CD8-positive, alpha-beta memory T cell (primary cell): ENCODE measurements at regions not wholly inside any gene's neighbourhood (a gene's known extent, or its start where the extent isn't known, plus 50 kb on each side); places are given as distances from the start of the nearest gene placed in this dataset.

ENCODE experiments used
- CTCF ChIA-PET: fragments of 350-600 bp; sonication (Branson Sonifier 250); formaldehyde crosslinking; loops from one replicate; lab custom pipeline; 2021; ENCODE audit warnings: antibody characterized with exemption; lab: Charles Lee
- POLR2A ChIA-PET: fragments of 350-600 bp; sonication (Branson Sonifier 250); formaldehyde crosslinking; loops from one replicate; lab custom pipeline; 2021; ENCODE audit warnings: antibody characterized with exemption; lab: Charles Lee
- DNase-seq, 5 donors: peaks; one replicate each; pipeline versions ENCODE4 v3.0.0 to v3.0.0-alpha.2; 2020 to 2022; ENCODE audit warnings: mixed read lengths in 1 of 5
- H3K27ac ChIP-seq: one replicate; pipeline ENCODE4 v1.7.0; 2013; ENCODE audit warnings: low read depth, mild to moderate bottlenecking, low read length, moderate library complexity
- H3K27me3 ChIP-seq: 2 replicates; pipeline ENCODE4 v1.7.0; 2013; ENCODE audit warnings: low read length, mild to moderate bottlenecking; ENCODE audit not compliant: insufficient read depth, poor library complexity, severe bottlenecking
- H3K36me3 ChIP-seq: 2 replicates; pipeline ENCODE4 v1.7.0; 2013; ENCODE audit warnings: mild to moderate bottlenecking, low read length, moderate library complexity; ENCODE audit not compliant: insufficient read depth
- H3K4me1 ChIP-seq: 2 replicates; pipeline ENCODE4 v1.7.0; 2013; ENCODE audit warnings: mild to moderate bottlenecking, low read length, moderate library complexity; ENCODE audit not compliant: insufficient read depth
- H3K4me3 ChIP-seq: 2 replicates; pipeline ENCODE4 v1.7.0; 2013; ENCODE audit warnings: mild to moderate bottlenecking, low read length
- H3K9me3 ChIP-seq: 2 replicates; pipeline ENCODE4 v1.7.0; 2013; ENCODE audit warnings: mild to moderate bottlenecking, low read length
- H3K27ac Mint-ChIP-seq, 8 donors: one replicate each; pipeline ENCODE4 v1.8.0; 2020 to 2021; ENCODE audit warnings: mixed read lengths in 8 of 8, mild to moderate bottlenecking in 6 of 8, inconsistent platforms in 3 of 8, moderate library complexity in 3 of 8
- H3K27me3 Mint-ChIP-seq, 2 donors: one replicate each; pipeline ENCODE4 v1.8.0; 2020 to 2021; ENCODE audit warnings: mixed read lengths in 2 of 2, mild to moderate bottlenecking in 1 of 2, moderate library complexity in 1 of 2
- H3K36me3 Mint-ChIP-seq, 3 donors: one replicate each; pipeline ENCODE4 v1.8.0; 2020 to 2021; ENCODE audit warnings: mixed read lengths in 3 of 3, inconsistent platforms in 1 of 3, mild to moderate bottlenecking in 1 of 3
- H3K4me1 Mint-ChIP-seq, 3 donors: one replicate each; pipeline ENCODE4 v1.8.0; 2020 to 2021; ENCODE audit warnings: mixed read lengths in 3 of 3, inconsistent platforms in 1 of 3, mild to moderate bottlenecking in 1 of 3
- H3K4me3 Mint-ChIP-seq, 7 donors: one replicate each; pipeline ENCODE4 v1.8.0; 2020 to 2021; ENCODE audit warnings: mixed read lengths in 7 of 7, mild to moderate bottlenecking in 6 of 7, moderate library complexity in 4 of 7, inconsistent platforms in 2 of 7
- H3K9me3 Mint-ChIP-seq, 5 donors: one replicate each; pipeline ENCODE4 v1.8.0; 2020 to 2022; ENCODE audit warnings: mixed read lengths in 5 of 5, mild to moderate bottlenecking in 3 of 5, moderate library complexity in 2 of 5, inconsistent platforms in 1 of 5

DNA sequence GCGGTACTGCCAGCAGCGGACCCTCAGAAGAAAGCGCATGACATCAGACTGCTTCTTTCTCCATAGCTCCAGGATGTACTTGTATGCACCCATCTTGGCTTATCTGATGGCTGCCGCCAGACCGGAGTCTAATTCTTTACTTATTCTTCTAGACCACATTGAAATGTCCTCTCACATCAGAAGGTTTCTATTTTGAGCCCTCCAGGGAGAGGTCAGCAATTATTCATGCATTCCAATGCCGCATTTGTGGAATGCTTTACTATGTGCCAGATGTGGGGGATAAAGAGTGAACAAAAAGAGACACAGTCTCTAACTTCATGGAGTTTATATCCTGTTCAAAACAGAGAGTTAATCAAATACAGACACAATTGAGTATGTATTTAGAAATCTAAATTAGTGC, 230.1 kb downstream of the MIAT start:
- POLR2A ChIA-PET = no interaction called here
- no peaks in the 10 kb centered on the region for H3K27me3 ChIP-seq
- H3K4me3 ChIP-seq = no peak overlapping the region

GRCh38 chr22:26887916-26888315, 230.5 kb downstream of the MIAT start:
- CTCF ChIA-PET = no interaction called here
- Histone ChIP-seq H3K27me3 (no peaks in the 10 kb centered on the region), H3K4me3 (no peak overlapping the region), H3K9me3 (no peaks in the 10 kb centered on the region), H3K36me3 (no peaks in the 10 kb centered on the region), H3K4me1 (no peaks in the 10 kb centered on the region), H3K27ac (no peak overlapping the region)
- Mint-ChIP-seq H3K4me3 (no peak overlapping the region), H3K9me3 (no peaks in the 10 kb centered on the region), H3K36me3 (peaks cover 13 to 31% (median 22%) of the 10 kb centered on the region in 3 donors), H3K4me1 (no peaks in the 10 kb centered on the region), H3K27me3 (peaks cover 5 to 17% of the 10 kb centered on the region in 2 donors), H3K27ac (no peak overlapping the region)
- POLR2A ChIA-PET = no interaction called here
- DNase-seq = no peak

More for the DNA sequence above, 230.1 kb downstream of the MIAT start:
- H3K27me3 Mint-ChIP-seq = peaks cover 5 to 12% of the 10 kb centered on the region in 2 donors
- no peaks in the 10 kb centered on the region for H3K9me3 Mint-ChIP-seq
- Histone ChIP-seq H3K27ac (no peak overlapping the region), H3K36me3 (no peaks in the 10 kb centered on the region), H3K4me1 (no peaks in the 10 kb centered on the region), H3K9me3 (no peaks in the 10 kb centered on the region)
- H3K4me3 Mint-ChIP-seq = peak overlapping the region in 1 of 7 donors; percentile 63
- H3K27ac Mint-ChIP-seq = no peak overlapping the region
- CTCF ChIA-PET = no interaction called here
- no peaks in the 10 kb centered on the region for H3K4me1 Mint-ChIP-seq
- no peak for DNase-seq
- H3K36me3 Mint-ChIP-seq = peaks cover 15 to 31% (median 22%) of the 10 kb centered on the region in 3 donors

- CTCF ChIA-PET = no interaction called here
- DNase-seq = no peak
- Mint-ChIP-seq H3K27ac (no peak overlapping the region), H3K9me3 (peaks cover 0 to 2% (median 0%) of the 10 kb centered on the region in 5 donors), H3K4me1 (no peaks in the 10 kb centered on the region), H3K4me3 (no peak overlapping the region), H3K36me3 (peaks cover 9 to 25% (median 15%) of the 10 kb centered on the region in 3 donors), H3K27me3 (peaks cover 9 to 27% of the 10 kb centered on the region in 2 donors)
- POLR2A ChIA-PET = no interaction called here
- no peak overlapping the region for H3K4me3 ChIP-seq
- no peaks in the 10 kb centered on the region for H3K4me1 ChIP-seq
- no peaks in the 10 kb centered on the region for H3K27me3 ChIP-seq
- no peak overlapping the region for H3K27ac ChIP-seq
- no peaks in the 10 kb centered on the region for H3K36me3 ChIP-seq
- no peaks in the 10 kb centered on the region for H3K9me3 ChIP-seq
These were observed 231.5 kb downstream of the MIAT start for GRCh38 chr22:26888887-26889286.

DNA sequence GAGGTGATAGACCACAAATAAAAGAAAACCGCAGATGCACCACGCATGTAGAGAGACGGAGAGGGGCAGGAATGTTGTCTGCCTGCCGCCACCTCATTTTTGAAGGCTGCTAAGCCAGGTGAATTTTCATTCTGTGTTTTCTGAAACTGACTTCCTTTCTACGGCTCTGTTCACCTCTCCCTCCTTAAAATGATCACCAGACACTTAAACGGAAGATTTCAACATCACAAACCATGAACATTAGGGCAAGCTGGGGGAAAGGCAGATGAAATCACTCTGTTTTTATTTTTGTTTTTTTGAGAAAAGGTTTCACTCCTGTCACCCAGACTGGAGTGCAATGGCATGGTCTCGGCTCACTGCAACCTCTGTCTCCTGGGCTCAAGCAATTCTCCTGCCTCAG, 232.4 kb downstream of the MIAT start:
- Histone ChIP-seq H3K36me3 (no peaks in the 10 kb centered on the region), H3K4me1 (no peaks in the 10 kb centered on the region), H3K27ac (no peak overlapping the region), H3K9me3 (no peaks in the 10 kb centered on the region), H3K27me3 (no peaks in the 10 kb centered on the region), H3K4me3 (no peak overlapping the region)
- ChIA-PET CTCF (no interaction called here), POLR2A (no interaction called here)
- Mint-ChIP-seq H3K36me3 (peaks cover 4 to 19% (median 9%) of the 10 kb centered on the region in 3 donors), H3K4me3 (no peak overlapping the region), H3K27me3 (peaks cover 11 to 27% of the 10 kb centered on the region in 2 donors), H3K27ac (no peak overlapping the region), H3K4me1 (no peaks in the 10 kb centered on the region), H3K9me3 (peaks cover 0 to 2% (median 0%) of the 10 kb centered on the region in 5 donors)
- DNase-seq = no peak

DNA sequence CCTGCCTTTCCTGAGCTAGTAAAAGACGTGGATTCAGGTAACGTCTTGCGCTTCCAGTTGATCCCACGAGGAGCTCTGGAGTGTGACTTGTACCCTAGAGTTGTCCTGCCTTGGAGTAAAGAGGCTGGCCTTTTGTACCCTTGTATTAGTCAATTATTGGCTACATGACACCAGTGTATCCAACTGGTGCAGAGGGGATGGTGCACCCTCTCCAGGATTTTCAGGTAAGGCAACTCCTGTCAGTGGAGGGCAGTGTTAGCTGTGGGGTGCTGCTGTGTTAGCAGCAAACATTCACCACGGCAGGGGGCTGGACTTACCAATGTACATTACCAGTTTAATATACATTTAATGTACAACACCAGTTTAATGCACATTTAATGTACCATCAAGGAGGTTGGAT, 233.5 kb downstream of the MIAT start:
- H3K4me3 Mint-ChIP-seq = no peak overlapping the region
- no peaks in the 10 kb centered on the region for H3K4me1 ChIP-seq
- peaks cover 11 to 27% of the 10 kb centered on the region in 2 donors for H3K27me3 Mint-ChIP-seq
- H3K36me3 ChIP-seq = no peaks in the 10 kb centered on the region
- no peak overlapping the region for H3K4me3 ChIP-seq
- no peak for DNase-seq
- H3K27me3 ChIP-seq = no peaks in the 10 kb centered on the region
- CTCF ChIA-PET = no interaction called here
- H3K4me1 Mint-ChIP-seq = no peaks in the 10 kb centered on the region
- H3K36me3 Mint-ChIP-seq = peaks cover 3 to 17% (median 9%) of the 10 kb centered on the region in 3 donors
- H3K9me3 Mint-ChIP-seq = peaks cover 0 to 2% (median 0%) of the 10 kb centered on the region in 5 donors
- no peak overlapping the region for H3K27ac Mint-ChIP-seq
- POLR2A ChIA-PET = no interaction called here
- no peaks in the 10 kb centered on the region for H3K9me3 ChIP-seq
- no peak overlapping the region for H3K27ac ChIP-seq

GRCh38 chr22:26891429-26891828, 234.0 kb downstream of the MIAT start:
- Mint-ChIP-seq H3K4me3 (no peak overlapping the region), H3K36me3 (peaks cover 3 to 15% (median 10%) of the 10 kb centered on the region in 3 donors), H3K27ac (no peak overlapping the region), H3K9me3 (peaks cover 0 to 2% (median 0%) of the 10 kb centered on the region in 5 donors), H3K4me1 (no peaks in the 10 kb centered on the region), H3K27me3 (peaks cover 12 to 28% of the 10 kb centered on the region in 2 donors)
- no peaks in the 10 kb centered on the region for H3K9me3 ChIP-seq
- no peak for DNase-seq
- H3K4me3 ChIP-seq = no peak overlapping the region
- H3K36me3 ChIP-seq = no peaks in the 10 kb centered on the region
- no peak overlapping the region for H3K27ac ChIP-seq
- CTCF ChIA-PET = no interaction called here
- no peaks in the 10 kb centered on the region for H3K27me3 ChIP-seq
- POLR2A ChIA-PET = no interaction called here
- H3K4me1 ChIP-seq = no peaks in the 10 kb centered on the region

DNA sequence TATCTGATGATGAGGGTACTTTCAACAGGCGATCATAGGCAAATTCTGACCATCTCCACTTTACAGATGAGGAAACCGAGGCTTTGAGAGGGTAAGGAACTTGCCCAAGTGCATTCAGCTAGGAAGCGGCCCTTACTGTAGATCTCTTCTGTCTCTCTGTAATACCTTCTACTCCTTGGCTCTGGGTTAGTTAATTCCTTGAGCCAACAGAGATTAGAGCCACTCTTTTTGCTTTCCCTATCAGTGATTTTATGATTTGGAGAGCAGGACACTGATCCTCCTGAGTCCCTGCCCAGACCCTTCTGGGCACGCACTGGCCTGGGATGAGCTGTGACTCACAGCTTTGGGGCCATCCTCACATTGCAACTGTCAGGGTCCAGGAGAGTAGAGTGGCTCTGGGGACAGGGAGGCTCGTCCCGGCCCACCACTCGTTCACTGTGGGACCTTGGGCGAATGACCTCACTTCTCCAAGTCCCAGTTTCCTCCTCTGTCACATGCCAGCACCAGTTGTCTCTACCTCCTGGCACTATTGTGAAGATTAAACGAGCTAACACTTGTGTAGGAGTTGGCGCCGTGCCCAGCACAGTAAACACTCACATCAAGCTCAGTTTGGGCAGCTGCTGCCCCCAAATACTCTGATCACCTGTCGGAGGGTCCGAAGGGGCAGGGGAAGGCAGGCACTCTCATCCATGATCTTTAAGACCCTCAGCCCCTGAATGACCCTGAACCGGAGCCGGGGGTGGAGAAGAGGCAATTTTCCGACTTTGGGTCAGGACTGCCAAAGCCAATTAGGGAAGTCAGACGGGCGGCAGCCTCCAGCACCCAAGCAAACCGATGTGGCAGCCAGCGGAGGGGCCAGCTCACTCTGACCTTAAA, 235.0 kb downstream of the MIAT start:
- no peaks in the 10 kb centered on the region for H3K4me1 Mint-ChIP-seq
- Histone ChIP-seq H3K4me1 (no peaks in the 10 kb centered on the region), H3K4me3 (no peak overlapping the region), H3K9me3 (no peaks in the 10 kb centered on the region), H3K27me3 (no peaks in the 10 kb centered on the region), H3K36me3 (no peaks in the 10 kb centered on the region), H3K27ac (no peak overlapping the region)
- CTCF ChIA-PET = no interaction called here
- H3K36me3 Mint-ChIP-seq = peaks cover under 1 to 8% (median 8%) of the 10 kb centered on the region in 3 donors
- no peak for DNase-seq
- peaks cover 18 to 38% of the 10 kb centered on the region in 2 donors for H3K27me3 Mint-ChIP-seq
- peaks cover 0 to 4% (median 0%) of the 10 kb centered on the region in 5 donors for H3K9me3 Mint-ChIP-seq
- POLR2A ChIA-PET = no interaction called here
- H3K4me3 Mint-ChIP-seq = no peak overlapping the region
- no peak overlapping the region for H3K27ac Mint-ChIP-seq
